Type B pancreatic cell (in vitro differentiated cells): ENCODE measurements at regions not wholly inside any gene's neighbourhood (a gene's known extent, or its start where the extent isn't known, plus 50 kb on each side); places are given as distances from the start of the nearest gene placed in this dataset.
A peak's percentile ranks its signal among the peaks of the same experiment; 100 is the strongest.

Experiments
- DNase-seq: peaks from one replicate; pipeline ENCODE4 v3.0.0; 2021; ENCODE audit warnings: mixed read lengths; ENCODE audit not compliant: unreplicated experiment; ENCODE audit errors: extremely low spot score
- H3K27ac Mint-ChIP-seq: 2 replicates; pipeline ENCODE4 v1.8.0; 2021; ENCODE audit warnings: mild to moderate bottlenecking, mixed read lengths
- H3K27me3 Mint-ChIP-seq: 2 replicates; pipeline ENCODE4 v1.8.0; 2021; ENCODE audit warnings: mixed read lengths
- H3K36me3 Mint-ChIP-seq: 2 replicates; pipeline ENCODE4 v1.8.0; 2021; ENCODE audit warnings: mixed read lengths
- H3K4me1 Mint-ChIP-seq: one replicate; pipeline ENCODE4 v1.8.0; 2021; ENCODE audit warnings: mixed read lengths; ENCODE audit not compliant: unreplicated experiment
- H3K4me3 Mint-ChIP-seq: 2 replicates; pipeline ENCODE4 v1.8.0; 2021; ENCODE audit warnings: mild to moderate bottlenecking, mixed read lengths
- H3K9me3 Mint-ChIP-seq: 2 replicates; pipeline ENCODE4 v1.8.0; 2021; ENCODE audit warnings: mixed read lengths
- TF ChIP-seq, protein P1 (sequence below): fragments of 200-600 bp; sonication (generic); conservative IDR thresholded peaks from 2 replicates; pipeline ENCODE4 v1.5.0; 2021; ENCODE audit warnings: antibody characterized with exemption, mild to moderate bottlenecking

GRCh38 chr20:51162015-51162414 is 139.1 kb upstream of the KCNG1 start:
- H3K27ac Mint-ChIP-seq: no peak overlapping the region
- H3K4me1 Mint-ChIP-seq: no peaks in the 10 kb centered on the region
- no peaks in the 10 kb centered on the region for H3K36me3 Mint-ChIP-seq
- TF ChIP-seq, protein P1, sequence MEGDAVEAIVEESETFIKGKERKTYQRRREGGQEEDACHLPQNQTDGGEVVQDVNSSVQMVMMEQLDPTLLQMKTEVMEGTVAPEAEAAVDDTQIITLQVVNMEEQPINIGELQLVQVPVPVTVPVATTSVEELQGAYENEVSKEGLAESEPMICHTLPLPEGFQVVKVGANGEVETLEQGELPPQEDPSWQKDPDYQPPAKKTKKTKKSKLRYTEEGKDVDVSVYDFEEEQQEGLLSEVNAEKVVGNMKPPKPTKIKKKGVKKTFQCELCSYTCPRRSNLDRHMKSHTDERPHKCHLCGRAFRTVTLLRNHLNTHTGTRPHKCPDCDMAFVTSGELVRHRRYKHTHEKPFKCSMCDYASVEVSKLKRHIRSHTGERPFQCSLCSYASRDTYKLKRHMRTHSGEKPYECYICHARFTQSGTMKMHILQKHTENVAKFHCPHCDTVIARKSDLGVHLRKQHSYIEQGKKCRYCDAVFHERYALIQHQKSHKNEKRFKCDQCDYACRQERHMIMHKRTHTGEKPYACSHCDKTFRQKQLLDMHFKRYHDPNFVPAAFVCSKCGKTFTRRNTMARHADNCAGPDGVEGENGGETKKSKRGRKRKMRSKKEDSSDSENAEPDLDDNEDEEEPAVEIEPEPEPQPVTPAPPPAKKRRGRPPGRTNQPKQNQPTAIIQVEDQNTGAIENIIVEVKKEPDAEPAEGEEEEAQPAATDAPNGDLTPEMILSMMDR: no peak
- no peaks in the 10 kb centered on the region for H3K9me3 Mint-ChIP-seq
- no peak overlapping the region for H3K4me3 Mint-ChIP-seq
- H3K27me3 Mint-ChIP-seq: peaks cover 10% of the 10 kb centered on the region
- DNase-seq: peak; percentile 13

DNA sequence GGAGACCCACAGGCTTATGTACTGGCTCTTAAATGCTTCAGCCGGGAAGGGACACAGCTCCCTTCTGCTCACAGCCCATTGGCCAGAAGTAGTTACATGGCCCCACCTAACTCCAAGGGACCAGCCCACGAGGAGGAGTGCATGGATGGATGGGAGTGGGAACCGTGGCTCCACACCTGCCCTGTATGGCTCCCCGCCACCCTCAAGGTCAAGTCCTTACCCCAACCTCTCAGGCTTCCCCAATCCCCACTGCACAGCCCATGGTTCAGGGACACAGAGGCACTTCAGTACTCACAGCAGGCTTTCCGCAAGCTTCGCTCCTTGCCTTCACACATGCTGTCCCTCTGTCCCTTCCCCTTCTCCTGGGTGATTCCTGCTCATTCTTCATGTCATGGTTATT is 137.9 kb upstream of the KCNG1 start:
- H3K4me3 Mint-ChIP-seq: no peak overlapping the region
- peaks cover 9% of the 10 kb centered on the region for H3K4me1 Mint-ChIP-seq
- H3K9me3 Mint-ChIP-seq: no peaks in the 10 kb centered on the region
- H3K27ac Mint-ChIP-seq: no peak overlapping the region
- H3K27me3 Mint-ChIP-seq: peaks cover 10% of the 10 kb centered on the region
- peak; percentile 43 for DNase-seq
- TF ChIP-seq, protein P1: no peak
- H3K36me3 Mint-ChIP-seq: no peaks in the 10 kb centered on the region

GRCh38 chr20:51159981-51160380 is 137.1 kb upstream of the KCNG1 start:
- DNase-seq: peak; percentile 18
- peaks cover 10% of the 10 kb centered on the region for H3K27me3 Mint-ChIP-seq
- TF ChIP-seq, protein P1: no peak
- H3K27ac Mint-ChIP-seq: no peak overlapping the region
- no peaks in the 10 kb centered on the region for H3K36me3 Mint-ChIP-seq
- peaks cover 9% of the 10 kb centered on the region for H3K4me1 Mint-ChIP-seq
- no peaks in the 10 kb centered on the region for H3K9me3 Mint-ChIP-seq
- H3K4me3 Mint-ChIP-seq: no peak overlapping the region

DNA sequence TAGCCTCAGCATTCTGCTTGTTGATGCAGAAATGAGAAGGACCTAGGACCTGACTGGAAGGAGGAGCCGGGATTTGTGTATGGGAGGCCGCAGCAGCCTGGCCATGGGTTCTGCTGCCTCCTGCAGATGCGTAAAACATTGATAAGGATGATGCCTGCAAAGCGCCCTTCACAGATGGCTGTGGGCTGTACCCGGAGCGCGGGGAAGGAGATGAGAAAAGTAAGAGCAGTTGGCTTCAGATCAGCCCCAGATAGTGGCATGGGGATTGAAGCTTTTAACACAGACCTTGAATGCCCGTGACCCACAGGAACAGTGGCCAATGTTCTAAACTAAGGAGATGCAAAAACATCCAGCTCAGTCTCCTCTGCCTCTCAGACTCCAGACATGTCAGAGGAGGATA is 136.4 kb upstream of the KCNG1 start:
- H3K27ac Mint-ChIP-seq: no peak overlapping the region
- H3K4me3 Mint-ChIP-seq: no peak overlapping the region
- H3K9me3 Mint-ChIP-seq: no peaks in the 10 kb centered on the region
- H3K27me3 Mint-ChIP-seq: peaks cover 10% of the 10 kb centered on the region
- H3K4me1 Mint-ChIP-seq: peaks cover 9% of the 10 kb centered on the region
- TF ChIP-seq, protein P1: no peak
- DNase-seq: peak; percentile 51
- H3K36me3 Mint-ChIP-seq: no peaks in the 10 kb centered on the region

- H3K27ac Mint-ChIP-seq: no peak overlapping the region
- H3K36me3 Mint-ChIP-seq: peaks cover 5% of the 10 kb centered on the region
- peaks cover 6% of the 10 kb centered on the region for H3K9me3 Mint-ChIP-seq
- H3K27me3 Mint-ChIP-seq: peaks cover 17% of the 10 kb centered on the region
- H3K4me3 Mint-ChIP-seq: no peak overlapping the region
- peak; percentile 16 for DNase-seq
- peaks cover 9% of the 10 kb centered on the region for H3K4me1 Mint-ChIP-seq
- TF ChIP-seq, protein P1: no peak
Measured at GRCh38 chr20:51158226-51158625, 135.3 kb upstream of the KCNG1 start.
